CD4-positive, alpha-beta T cell treated with Interleukin-15 for 1 hour (primary cell): ENCODE measurements at regions not wholly inside any gene's neighbourhood (a gene's known extent, or its start where the extent isn't known, plus 50 kb on each side); places are given as distances from the start of the nearest gene placed in this dataset.

ENCODE experiments used
- DNase-seq: peaks from one replicate; pipeline ENCODE4 v3.0.0-alpha.2; 2020

DNA sequence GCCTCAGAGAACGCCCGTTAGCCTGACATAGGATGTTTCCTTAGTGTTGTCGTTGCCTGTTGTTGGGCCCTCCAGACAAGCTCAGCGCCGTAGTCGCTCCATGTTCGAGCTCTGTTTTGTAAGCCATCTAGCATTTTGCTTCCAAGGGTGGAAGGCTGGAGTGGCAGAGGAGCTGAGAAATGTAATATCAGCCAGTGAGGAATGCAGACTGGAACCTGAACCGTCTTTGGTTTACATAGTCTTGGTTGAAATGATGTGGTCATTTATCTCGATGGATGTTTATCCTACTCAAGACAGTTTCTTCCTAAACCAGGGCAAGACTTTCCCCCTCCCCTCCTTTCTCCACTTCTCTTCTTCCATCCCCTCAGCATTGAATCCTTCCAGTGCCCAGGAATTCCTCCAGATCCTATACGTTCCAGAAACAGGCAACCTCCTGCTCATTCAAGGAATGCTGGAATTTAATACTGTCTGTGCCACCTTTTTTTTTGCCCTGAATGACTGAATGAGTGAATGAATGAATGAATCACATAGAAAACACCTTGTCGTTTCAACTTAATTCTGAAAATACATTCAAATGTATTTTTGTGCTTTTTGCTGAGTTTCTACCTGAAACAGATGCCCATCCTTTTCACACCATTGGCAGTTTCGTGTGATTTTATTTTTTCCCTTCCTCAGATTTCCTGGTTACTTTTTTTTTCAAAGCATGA is 109.5 kb upstream of the MBNL2 start:
- no peak for DNase-seq

DNA sequence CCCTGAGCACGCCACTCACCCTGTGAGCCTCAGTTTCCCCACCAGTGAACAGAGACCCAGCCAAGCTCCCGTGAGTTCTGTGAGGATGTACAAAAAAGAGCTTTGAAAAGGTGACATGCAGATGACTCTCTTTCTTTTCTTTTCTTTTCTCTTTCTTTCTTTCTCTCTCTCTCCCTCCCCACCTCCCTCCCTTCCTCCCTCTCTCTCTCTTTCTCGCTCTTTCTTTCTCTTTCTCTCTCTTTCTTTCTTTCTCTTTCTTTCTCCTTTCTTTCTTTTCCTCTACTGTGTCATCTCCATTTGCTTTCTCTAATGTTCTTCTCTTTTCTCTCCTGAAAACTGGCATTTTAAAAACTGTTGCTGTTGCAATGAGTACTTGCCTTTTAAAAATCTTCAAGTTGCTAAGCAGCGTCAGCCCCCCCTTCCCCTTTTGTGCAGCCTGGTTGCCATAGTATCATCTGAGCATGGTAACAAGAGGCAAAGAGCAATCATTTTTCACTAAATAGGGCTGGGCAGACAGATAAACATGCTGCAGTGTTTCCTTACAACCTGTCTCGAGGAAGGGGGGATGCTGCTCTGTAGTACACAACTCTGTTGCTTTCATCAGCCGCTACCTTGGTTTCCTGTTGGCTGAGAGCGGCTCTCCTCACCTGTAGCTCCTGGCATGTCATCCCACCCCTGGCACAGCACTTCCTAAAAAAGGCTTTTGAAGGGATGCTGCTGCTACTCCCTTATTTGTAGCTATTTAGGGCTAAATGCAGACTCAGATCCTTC is 108.7 kb upstream of the MBNL2 start:
- DNase-seq = no peak

DNA sequence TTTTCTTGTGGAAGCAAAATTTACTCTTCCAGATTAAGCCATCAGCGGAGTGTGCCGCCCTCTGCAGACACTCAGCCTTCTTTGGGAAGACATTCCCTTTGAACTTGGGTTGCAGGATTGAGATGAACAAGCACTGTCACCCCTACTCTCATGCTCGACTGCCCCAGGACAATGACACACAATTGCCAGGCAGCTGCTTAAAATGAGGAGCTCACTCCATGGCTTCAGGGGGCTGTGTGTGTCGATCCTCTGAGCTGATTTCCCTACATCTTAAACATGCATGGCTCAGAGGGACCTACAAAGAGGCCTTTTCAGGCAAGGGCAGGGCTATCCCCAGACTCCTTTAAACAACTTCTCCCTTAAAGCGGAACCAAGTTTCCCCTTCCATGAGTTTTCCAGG is 107.5 kb upstream of the MBNL2 start:
- DNase-seq = no peak

DNA sequence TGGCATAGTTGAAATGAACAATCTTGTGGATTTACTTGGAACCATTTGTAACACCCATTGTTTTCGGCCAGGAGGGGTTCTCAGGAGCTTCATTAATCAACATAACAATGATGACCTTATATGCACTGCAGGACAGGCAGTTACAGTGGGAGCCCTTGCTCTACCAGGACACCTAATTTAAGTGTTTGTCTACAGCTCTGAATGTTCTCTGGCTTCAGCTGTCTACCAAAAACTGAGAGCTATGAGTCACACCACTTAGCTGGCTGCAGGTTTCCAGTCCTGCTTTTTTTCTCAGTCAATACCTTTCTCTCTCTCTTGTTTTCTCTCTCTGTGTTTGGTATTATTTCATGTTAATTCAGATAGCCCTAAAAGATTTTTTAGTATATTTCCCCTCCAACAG is 105.4 kb upstream of the MBNL2 start:
- DNase-seq = no peak

DNA sequence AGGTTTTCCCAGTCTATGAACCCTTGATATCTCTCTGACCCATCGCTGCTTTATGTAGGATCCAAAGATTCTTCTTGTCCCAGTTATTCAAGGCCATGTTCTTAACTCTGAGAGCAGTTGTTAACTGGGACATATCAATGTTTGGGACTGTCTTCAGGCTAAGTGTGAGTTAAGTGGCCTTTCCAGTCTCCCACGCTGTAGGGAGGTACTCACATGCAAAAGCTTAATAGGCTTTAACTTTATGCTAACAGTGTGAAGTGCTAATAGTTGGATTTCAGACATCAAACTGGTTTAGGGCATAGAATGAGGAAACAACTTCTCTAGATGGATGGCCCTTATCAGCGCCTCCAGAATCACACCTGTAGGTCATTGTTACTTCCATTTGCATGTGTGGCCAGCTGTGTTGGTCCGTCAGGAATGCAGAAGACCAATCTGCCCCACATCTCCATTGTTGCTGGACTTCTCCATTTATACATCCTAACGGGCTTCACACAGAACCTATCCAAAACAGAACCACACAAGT is 104.7 kb upstream of the MBNL2 start:
- no peak for DNase-seq

DNA sequence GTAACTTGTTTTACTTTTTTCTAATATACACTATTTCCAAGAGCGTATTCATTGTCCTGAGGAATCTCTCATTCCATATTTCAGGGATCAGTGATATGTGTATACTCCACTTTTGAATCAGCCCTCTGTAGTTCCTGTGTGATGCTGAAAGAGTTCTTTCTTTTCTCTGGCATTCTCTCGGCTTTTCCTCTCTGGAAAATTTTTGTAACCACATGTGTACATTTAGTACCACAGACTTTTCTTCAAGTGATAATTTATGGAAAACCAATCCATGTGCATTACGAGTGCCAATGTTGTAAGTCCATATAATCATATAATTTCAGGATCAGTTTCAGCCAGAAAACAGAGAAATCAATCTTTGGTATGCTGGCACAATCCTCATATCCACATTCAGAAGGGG is 102.2 kb upstream of the MBNL2 start:
- DNase-seq = no peak

DNA sequence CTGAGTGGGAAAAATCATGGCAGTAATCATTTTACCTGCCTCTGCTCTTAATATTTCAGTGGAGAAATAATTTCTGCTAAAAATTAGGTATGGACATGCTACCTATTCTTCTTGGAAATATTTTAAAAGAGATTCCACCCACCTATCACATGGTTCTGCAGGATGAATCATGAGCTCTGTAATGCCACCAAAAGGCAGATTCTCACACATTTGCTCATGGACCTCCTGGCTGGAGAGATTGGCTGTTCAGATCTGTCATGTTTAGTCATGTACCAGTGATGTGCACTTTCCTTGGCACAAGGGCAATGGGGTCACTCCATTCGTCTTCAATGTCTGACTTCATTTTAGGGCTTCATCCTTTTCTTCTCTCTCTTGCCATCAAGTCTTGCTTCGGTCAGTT is 101.8 kb upstream of the MBNL2 start:
- DNase-seq = no peak

DNA sequence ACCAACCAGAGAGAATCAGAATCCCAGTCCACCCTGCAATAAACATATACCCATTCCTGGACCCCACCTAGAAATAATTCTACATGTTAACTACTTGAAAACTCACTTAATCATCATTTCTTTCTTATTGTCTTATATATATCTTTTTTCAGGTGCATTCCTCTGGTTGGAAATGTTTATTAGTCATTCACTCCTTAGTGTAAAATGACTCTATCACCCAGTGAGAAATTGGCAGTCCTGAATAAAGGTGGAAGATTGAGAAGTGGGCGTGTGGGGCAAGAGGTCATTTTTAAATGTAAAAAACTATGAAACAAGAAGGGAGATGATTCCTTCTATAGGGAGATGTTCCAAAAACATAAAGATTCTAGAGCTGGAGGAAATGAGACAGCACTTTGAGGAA is 101.2 kb upstream of the MBNL2 start:
- DNase-seq = no peak

DNA sequence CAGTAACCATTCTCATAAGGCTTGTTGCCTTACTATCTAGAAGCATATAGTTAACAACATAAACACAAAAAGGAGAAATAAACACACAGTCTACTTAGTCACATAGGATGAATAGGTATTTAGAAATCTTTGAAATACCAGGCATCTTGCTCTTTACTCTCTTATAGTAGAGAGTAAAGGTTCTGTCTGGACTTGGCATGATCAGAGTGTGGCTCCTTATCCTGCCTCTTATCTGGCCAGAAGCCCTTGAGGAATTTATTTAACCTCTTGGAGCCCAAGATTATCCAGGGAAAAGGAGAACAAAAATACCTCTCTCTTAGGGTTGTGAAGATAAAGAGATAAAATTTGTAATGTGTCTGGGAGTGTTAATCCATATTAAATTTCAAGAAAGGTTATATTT is 100.2 kb upstream of the MBNL2 start:
- no peak for DNase-seq

DNA sequence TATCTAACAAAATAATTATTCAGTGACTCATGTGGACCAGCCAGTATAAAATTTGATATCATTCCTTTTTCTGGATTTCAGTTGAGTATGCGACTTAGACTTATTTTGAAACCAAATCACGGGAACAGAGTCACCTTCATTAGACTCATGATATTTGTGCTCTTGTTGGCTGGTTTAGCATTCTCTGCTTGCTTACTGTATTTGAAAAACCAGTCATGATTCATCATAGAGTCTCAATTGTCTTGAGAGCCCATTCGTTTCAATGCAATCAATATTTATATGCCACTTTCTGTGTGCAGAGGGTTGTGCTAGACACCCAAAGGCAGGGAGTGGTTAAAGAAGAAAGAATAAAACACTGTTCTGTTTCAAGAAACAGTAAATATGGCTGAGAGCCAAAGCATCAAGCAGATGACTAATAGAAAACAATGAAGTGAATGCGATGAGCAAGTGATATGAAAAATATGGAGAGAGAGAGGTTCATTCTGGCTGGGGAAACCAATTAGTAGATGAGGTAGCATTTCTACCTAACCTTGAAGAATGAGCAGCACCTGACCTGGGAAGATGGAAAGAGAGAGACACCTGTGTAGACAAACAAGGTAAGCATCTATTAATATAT is 99.6 kb upstream of the MBNL2 start:
- no peak for DNase-seq

DNA sequence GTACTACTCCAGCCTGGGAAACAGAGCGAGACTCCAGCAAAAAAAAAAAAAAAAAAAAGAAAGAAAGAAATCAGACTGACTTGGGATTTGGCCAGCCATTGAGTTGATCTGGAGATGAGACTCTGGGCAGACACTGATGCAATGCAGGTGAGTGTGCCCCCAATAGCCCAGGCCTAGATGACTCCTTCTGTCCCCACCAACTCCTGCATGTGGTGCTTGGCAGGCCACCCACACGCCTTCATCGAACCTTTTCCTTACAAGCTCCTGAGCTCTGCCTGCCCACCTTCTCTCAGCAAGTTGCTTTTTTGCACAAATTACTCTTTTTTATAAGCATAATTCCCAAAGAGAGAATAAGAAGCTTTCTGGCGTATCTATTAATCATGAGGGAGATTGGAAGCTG is 97.9 kb upstream of the MBNL2 start:
- no peak for DNase-seq

DNA sequence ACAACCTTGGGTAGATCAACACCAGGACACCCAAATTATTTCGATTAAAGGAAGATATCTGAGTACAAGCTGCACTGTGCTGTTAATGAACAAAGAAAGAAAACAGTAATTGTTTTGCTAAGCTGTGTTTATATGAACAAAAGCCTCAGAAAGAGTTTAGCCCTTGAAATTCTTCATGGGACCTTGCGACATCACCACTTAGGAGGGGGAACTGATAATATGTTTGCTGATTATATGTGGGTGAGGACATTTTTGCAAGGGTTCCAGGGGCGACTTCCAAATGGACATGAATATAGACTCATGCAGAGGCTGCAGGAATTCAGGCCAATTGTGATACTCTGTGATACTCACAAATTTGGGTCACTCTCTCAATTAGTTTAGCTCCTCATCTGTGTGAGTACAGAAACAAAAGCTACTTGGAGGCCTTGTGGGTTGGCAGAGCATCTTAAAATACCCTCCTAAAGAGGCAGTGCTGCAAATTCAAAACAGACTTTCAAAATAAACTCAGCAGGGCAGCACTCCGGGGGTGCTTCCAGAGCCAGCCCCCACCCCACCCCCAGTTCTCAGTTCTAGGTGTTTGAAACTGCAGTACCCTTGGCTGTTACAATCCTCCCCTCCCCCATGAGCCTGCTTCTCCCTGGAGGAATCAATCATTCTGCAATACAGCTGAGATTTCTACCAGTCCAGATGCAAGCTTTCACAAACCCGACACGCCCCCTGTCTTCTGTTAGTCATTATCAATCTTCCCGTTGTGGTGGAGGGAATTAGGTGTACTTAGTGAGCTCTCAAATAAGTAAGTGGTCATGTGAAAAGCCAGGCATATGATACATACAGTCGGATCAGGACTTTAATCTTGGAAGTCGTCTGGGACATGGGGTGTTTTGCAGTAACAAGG is 97.0 kb upstream of the MBNL2 start:
- no peak for DNase-seq

DNA sequence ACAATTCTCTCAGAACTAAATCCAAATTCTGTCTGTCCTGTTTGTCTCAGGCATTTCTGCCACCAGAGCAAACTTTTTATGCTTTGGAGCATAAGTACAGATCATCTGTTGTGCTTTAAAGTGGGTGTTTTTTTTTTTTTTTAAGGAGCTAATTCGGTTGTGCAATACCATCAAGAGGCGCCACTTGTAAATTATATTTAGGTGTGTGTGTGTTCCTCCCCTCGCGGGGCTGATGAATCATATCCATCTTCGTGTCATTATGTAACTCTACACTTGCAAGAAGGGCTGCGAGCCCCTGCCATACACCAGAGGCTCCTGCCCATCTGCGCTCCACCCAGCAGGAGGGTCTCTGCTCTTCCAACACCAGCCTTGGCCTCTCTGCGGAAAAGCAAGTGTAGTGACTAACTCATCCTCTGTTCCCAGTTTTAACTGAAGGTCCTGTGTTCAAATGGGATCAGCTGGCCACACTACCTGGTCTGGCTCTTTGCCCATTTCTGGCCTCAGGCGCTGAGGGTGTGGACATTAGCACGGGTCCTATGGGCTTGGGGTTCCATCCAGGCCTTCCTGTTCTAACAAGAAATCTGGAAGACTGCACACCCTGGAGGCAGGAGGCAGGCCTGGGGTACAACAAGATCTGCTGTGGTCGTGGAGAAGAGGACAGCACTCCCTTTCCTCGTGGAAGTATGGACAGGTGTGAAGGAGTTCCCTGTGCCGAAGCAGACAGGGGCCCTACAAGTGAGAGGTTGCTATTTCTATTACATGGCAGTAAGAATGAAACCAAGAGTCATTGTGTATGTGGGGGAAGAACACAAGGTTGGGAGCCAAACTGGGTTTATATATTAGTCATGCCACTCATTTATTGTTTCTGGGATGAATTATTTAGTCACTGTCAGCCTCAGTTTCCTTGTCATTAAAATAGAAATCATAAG is 96.1 kb upstream of the MBNL2 start:
- no peak for DNase-seq

DNA sequence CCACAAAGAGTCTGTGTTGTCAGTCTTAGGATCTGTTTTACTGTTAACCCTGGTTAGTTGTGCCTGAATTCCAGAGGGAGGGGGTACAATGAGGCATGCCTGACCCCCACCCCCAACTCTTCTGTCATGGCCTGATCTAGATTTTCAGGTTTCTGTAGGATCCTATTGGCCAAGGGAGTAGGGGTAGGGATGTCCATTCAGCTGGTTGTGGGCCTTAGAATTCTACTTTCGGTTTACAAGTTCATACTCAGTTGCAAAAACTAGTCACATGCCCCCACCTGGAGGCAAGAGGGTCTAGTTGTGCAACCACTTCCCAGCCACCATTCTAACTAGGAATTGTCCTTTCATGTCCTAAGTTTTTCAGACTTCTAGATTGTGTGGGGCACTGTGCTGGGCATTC is 94.3 kb upstream of the MBNL2 start:
- no peak for DNase-seq

DNA sequence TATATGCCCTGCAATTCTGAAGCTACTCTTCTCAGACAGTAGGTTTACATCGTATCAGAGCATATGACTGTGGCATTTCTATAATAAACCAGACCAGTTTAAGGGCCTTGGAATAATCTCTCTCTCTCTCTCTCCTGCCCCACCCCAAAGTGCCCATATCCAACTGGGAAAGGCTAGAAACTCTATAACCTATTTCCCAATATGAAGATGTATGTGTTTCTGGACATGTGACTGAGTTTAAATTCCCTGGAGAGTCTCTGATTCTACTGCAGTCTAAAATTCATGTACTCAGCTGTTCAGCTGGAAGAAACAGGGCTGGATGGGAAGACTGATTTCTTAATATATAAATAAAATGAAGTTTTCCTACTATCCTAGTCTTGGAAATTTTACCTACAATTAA is 91.9 kb upstream of the MBNL2 start:
- DNase-seq = no peak

DNA sequence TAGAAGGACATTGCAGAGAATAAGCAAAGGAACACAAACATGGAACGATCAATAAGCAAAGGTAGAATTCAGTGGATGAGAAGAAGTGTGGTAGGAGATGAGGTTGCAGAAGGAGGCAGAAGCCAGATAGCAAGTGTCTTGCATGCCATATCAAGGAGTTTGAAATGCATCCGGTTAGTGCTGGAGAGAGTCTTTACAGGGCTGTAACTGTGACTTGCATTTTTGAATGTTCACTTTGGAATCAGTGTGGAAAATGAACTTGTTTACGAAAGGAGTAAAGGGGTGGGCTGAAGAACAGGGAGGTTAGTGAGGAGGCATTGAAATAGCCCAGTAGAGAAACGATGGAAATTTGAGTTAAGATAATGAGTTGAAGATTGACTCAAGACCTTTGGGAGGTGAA is 90.7 kb upstream of the MBNL2 start:
- DNase-seq = no peak

DNA sequence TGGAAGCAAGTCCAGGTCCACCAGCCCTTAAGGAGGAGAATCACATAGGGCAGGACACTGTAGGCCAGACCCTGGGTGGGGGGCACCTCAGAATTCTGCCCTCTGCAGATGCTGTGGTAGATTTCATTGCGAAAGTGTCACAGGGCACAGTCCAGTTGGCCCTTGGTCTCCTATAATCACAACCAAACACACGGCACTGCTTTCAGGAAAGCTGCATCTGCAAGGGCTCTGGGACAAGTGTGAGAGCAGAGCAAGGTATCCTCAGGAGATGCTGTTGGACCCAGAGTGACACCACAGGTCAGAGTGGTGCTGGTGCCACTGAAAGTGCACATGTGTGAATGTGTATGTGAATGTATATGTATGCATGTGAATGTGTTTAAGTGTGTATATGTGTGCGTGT is 88.6 kb upstream of the MBNL2 start:
- DNase-seq = no peak

DNA sequence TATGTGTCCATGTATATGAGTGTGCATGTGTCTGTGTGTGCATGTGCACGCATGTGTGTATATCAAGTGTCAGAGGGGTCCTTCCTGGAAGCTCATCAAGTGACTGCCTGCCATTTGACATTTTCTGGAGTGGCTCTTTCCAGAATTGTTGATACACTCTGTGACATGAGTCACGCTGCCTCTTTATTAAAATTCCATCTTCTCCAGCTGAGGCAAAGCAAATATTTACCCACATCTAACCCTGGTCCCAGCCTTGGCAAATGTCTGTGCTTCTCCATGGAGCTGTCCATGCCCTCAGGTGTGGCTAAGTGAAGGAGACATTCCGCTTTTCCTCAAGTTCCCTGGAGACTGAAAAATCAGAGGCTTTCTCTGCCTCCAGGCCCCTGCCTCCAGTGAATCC is 88.2 kb upstream of the MBNL2 start:
- DNase-seq = no peak

DNA sequence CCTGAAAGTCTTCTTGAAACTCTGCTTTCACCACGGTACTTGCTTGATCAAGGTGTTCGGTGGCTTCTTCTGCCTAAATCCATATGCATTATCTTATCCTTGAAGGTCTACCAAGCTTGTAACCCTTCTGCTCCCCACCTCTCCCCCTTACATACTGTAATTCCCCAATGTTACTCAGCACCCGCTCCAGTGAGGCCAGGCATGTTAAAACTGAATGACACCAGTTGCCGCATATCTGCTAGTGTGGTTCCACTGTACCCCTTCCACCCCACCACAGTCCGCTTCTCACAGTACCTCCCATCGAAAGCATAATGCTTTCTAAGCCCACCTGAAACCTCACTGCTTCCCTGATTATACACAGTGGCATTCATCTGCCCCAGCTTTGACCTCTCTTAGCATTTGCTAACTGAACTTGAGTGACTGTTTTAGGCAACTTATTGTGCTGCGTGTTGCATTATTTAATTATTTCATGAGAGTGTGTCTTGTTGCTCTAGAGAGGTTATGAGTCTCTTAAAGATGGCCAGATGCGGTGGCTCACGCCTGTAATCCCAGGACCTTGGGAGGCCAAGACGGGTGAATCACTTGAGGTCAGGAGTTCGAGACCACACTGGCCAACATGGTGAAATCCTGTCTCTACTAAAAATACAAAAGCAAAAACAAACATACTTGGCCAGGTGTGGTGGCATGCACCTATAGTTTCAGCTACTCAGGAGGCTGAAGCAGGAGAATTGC is 87.6 kb upstream of the MBNL2 start:
- no peak for DNase-seq

DNA sequence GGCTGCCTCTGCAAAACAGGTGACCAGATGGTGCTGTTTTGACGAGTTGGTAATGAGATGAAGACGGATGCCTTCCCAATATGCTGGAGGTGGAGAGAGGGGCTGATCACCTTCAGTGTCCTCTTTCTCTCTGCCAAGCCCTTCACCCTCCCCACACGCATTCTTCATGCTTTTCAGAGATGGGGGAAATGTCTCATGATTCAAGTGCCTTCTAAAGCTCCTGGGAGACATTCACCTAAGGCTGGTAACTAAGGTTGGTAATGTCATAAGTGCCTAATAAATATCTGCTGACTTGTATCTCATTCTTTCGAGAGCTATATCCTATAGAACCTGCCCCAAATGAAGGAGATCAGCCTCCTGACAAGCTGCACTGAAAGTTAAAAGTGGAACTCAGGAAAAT is 86.2 kb upstream of the MBNL2 start:
- DNase-seq = no peak

DNA sequence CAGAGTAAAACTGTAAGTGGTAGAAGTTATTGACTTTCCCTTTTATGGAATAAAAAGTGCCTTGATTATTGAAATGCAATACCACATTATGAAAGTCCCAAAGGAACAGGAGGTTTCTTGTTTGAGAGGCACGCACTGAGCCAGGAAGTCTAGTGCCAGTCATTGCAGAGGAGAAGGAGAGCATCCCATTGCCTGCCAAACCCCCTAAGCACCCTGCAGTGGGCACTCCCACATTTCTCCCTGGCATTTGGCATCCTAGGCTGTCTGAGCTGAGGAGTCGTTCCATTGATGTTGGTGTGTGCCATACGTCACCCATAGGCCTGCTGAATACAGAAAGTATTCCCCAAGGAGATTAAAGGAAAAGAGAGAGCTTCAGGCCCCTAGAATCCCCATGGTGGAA is 85.7 kb upstream of the MBNL2 start:
- DNase-seq = no peak
